ENCODE measurements at regions not wholly inside any gene's neighbourhood (a gene's known extent, or its start where the extent isn't known, plus 50 kb on each side); places are given as distances from the start of the nearest gene placed in this dataset.

DNA sequence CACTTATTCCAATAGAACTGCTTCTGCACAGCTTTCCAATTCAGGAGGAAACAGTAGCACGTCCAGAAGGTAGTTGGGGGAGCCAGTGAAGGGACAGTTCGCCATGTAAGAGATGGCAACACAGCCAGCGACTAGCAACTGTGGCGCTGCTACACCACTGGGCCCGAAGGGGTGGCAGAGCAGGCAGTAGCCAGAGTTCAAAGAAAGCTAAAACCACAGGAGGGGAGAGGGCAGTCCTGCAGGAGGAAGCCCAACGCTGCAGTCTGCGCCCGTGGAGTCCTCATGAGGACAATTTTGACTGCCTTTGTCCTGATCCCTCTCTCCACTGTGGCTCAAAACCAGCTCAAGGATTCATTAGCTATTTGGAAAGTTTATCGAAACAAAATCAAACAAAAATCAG, 591.2 kb downstream of the VRK1 start:
- no peak for TF ChIP-seq POLR2A (IDR thresholded peaks at IDR 0.05; ENCODE audit: low read depth)
- no peak for TF ChIP-seq POLR2AphosphoS5 (IDR thresholded peaks at IDR 0.05)
- TF ChIP-seq EP300 (IDR thresholded peaks at IDR 0.05), result no peak
- TF ChIP-seq, protein P1, sequence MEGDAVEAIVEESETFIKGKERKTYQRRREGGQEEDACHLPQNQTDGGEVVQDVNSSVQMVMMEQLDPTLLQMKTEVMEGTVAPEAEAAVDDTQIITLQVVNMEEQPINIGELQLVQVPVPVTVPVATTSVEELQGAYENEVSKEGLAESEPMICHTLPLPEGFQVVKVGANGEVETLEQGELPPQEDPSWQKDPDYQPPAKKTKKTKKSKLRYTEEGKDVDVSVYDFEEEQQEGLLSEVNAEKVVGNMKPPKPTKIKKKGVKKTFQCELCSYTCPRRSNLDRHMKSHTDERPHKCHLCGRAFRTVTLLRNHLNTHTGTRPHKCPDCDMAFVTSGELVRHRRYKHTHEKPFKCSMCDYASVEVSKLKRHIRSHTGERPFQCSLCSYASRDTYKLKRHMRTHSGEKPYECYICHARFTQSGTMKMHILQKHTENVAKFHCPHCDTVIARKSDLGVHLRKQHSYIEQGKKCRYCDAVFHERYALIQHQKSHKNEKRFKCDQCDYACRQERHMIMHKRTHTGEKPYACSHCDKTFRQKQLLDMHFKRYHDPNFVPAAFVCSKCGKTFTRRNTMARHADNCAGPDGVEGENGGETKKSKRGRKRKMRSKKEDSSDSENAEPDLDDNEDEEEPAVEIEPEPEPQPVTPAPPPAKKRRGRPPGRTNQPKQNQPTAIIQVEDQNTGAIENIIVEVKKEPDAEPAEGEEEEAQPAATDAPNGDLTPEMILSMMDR (IDR thresholded peaks at IDR 0.05), result no peak
- H3K27ac ChIP-seq (replicated peaks in 1 of 4), result no peak overlapping the region
- intact Hi-C loops (cut with DNase I), result no loop called here

DNA sequence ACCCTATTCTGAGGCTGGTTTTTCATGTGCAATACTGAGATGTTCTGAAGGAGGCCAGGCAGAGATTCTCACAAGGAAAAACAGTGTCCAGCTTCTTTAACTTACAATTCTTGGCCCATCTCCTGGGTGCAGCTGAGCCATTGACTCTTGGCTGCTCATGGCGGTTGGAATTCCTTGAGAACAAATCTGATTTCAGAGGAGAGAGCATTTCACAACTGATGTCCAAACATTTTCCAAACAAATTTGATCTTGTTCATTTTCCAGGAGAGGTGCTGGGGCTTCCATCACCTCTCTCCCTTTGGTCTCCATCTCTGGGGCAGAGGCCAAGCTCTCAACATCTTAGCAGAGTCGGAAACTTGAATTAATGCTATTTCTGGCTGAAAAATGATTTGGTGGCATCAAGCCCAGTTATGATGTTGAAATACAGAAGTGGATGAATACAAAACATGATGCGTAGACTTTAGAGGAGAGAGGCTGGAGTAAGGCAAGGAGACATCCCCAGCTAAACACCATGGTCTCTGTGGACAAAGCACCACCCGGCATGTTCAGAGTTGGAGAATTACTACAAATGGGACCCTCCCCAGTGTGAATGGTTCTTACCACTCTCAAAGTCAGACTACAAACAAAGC, 593.0 kb downstream of the VRK1 start:
- TF ChIP-seq, protein P1 (IDR thresholded peaks at IDR 0.05), result no peak
- no peak for TF ChIP-seq POLR2A (IDR thresholded peaks at IDR 0.05; ENCODE audit: low read depth)
- TF ChIP-seq EP300 (IDR thresholded peaks at IDR 0.05), result no peak
- TF ChIP-seq POLR2AphosphoS5 (IDR thresholded peaks at IDR 0.05), result no peak
- H3K27ac ChIP-seq (replicated peaks in 1 of 4), result peak overlapping the region in 1 of 4 donors; percentile 1
- H3K4me1 ChIP-seq, result no peaks in the 10 kb centered on the region
- no peaks in the 10 kb centered on the region for H3K36me3 ChIP-seq
- no peaks in the 10 kb centered on the region for H3K9me3 ChIP-seq
- intact Hi-C loops (cut with DNase I), result no loop called here
- WGBS, result 42% methylated on average over 4 of the region's 4 CpGs
- no peak overlapping the region for H3K4me3 ChIP-seq
- DNase-seq (ENCODE audit: extremely low spot score), result no peak
- H3K27me3 ChIP-seq, result peaks cover 0 to 15% (median 0%) of the 10 kb centered on the region in 4 donors

More for the DNA sequence above, 591.2 kb downstream of the VRK1 start:
- peaks cover 0 to 7% (median 0%) of the 10 kb centered on the region in 4 donors for H3K27me3 ChIP-seq
- H3K4me1 ChIP-seq, result no peaks in the 10 kb centered on the region
- no peaks in the 10 kb centered on the region for H3K36me3 ChIP-seq
- H3K4me3 ChIP-seq, result no peak overlapping the region
- H3K9me3 ChIP-seq, result no peaks in the 10 kb centered on the region
- 55% methylated on average over 7 of the region's 9 CpGs for WGBS
- no peak for DNase-seq (ENCODE audit: extremely low spot score)

DNA sequence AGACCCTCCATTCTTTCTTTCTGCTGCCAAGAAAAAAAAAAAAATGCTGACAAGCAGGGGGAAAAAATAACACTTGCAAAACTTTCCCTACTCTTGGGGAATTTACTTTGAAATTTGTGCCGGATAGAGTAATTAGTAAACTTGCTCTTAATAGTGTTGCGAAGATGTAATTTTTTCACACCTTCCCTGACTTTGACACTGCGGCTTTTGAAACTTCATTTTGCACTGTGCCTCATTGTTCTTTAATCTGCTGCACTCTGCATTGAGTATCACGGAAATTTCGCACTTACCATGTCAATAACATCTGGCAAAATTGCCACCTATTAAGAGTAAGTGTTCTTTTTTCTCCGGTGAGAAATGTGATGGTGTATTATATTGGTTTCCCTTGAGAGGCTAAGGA, 596.1 kb downstream of the VRK1 start:
- Histone ChIP-seq H3K4me3 (no peak overlapping the region), H3K4me1 (no peaks in the 10 kb centered on the region), H3K36me3 (no peaks in the 10 kb centered on the region), H3K27ac (replicated peaks in 1 of 4) (no peak overlapping the region), H3K27me3 (peaks cover 0 to 20% (median 0%) of the 10 kb centered on the region in 4 donors), H3K9me3 (no peaks in the 10 kb centered on the region)
- TF ChIP-seq, protein P1 (IDR thresholded peaks at IDR 0.05), result no peak
- no peak for TF ChIP-seq EP300 (IDR thresholded peaks at IDR 0.05)
- no peak for TF ChIP-seq POLR2A (IDR thresholded peaks at IDR 0.05; ENCODE audit: low read depth)
- TF ChIP-seq POLR2AphosphoS5 (IDR thresholded peaks at IDR 0.05), result no peak
- no peak for DNase-seq (ENCODE audit: extremely low spot score)
- 68% methylated on average over 6 of the region's 6 CpGs for WGBS
- intact Hi-C loops (cut with DNase I), result no loop called here

GRCh38 chr14:97395068-97395467, 597.9 kb downstream of the VRK1 start:
- Histone ChIP-seq H3K27me3 (peaks cover 0 to 20% (median 0%) of the 10 kb centered on the region in 4 donors), H3K27ac (replicated peaks in 1 of 4) (no peak overlapping the region), H3K4me3 (no peak overlapping the region), H3K9me3 (no peaks in the 10 kb centered on the region), H3K36me3 (no peaks in the 10 kb centered on the region), H3K4me1 (no peaks in the 10 kb centered on the region)
- 78% methylated on average over 4 of the region's 4 CpGs for WGBS
- intact Hi-C loops (cut with DNase I), result no loop called here
- no peak for DNase-seq (ENCODE audit: extremely low spot score)
- TF ChIP-seq POLR2AphosphoS5 (IDR thresholded peaks at IDR 0.05), result no peak
- TF ChIP-seq, protein P1 (IDR thresholded peaks at IDR 0.05), result no peak
- TF ChIP-seq POLR2A (IDR thresholded peaks at IDR 0.05; ENCODE audit: low read depth), result no peak
- no peak for TF ChIP-seq EP300 (IDR thresholded peaks at IDR 0.05)

DNA sequence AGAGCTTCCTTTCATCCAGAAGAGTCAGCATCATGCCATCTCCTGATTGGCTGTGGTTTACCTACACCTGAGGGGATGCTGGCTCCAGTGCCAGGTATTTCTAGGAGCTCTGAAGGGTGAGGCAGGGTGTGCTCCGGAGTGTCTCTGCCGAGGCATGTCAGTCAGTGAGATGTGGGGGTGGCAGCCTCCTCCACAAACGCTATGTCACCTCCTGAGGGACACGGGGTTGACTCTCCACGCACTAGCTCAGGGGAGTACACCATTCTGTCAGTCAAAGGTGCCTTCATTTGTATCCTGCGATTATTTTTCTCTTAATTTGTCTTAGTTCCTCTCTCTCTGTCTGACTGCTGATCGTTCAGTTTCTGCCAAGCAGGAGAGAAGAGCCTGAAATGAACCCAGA, 604.5 kb downstream of the VRK1 start:
- peaks cover 0 to 23% (median 4%) of the 10 kb centered on the region in 4 donors for H3K27me3 ChIP-seq
- H3K36me3 ChIP-seq, result no peaks in the 10 kb centered on the region
- DNase-seq (ENCODE audit: extremely low spot score), result no peak
- H3K9me3 ChIP-seq, result no peaks in the 10 kb centered on the region
- TF ChIP-seq POLR2A (IDR thresholded peaks at IDR 0.05; ENCODE audit: low read depth) (no peak), EP300 (IDR thresholded peaks at IDR 0.05) (no peak), POLR2AphosphoS5 (IDR thresholded peaks at IDR 0.05) (no peak)
- TF ChIP-seq, protein P1 (IDR thresholded peaks at IDR 0.05), result no peak
- no peak overlapping the region for H3K27ac ChIP-seq (replicated peaks in 1 of 4)
- no peaks in the 10 kb centered on the region for H3K4me1 ChIP-seq
- no peak overlapping the region for H3K4me3 ChIP-seq
- intact Hi-C loops (cut with DNase I), result no loop called here
- WGBS, result 80% methylated on average over 6 of the region's 7 CpGs
